HG03460 (cell line): ENCODE measurements at regions not wholly inside any gene's neighbourhood (a gene's known extent, or its start where the extent isn't known, plus 50 kb on each side); places are given as distances from the start of the nearest gene placed in this dataset.
"Not testable (repeated sequence)": the region's sequence is repeated elsewhere in the genome, so short reads cannot be mapped to it uniquely, and the experiment has no call there.

Experiments
- ATAC-seq: cut with Tn5 transposase; IDR thresholded peaks from one replicate; pipeline ENCODE4 v1.9.1; 2021; ENCODE audit not compliant: unreplicated experiment

DNA sequence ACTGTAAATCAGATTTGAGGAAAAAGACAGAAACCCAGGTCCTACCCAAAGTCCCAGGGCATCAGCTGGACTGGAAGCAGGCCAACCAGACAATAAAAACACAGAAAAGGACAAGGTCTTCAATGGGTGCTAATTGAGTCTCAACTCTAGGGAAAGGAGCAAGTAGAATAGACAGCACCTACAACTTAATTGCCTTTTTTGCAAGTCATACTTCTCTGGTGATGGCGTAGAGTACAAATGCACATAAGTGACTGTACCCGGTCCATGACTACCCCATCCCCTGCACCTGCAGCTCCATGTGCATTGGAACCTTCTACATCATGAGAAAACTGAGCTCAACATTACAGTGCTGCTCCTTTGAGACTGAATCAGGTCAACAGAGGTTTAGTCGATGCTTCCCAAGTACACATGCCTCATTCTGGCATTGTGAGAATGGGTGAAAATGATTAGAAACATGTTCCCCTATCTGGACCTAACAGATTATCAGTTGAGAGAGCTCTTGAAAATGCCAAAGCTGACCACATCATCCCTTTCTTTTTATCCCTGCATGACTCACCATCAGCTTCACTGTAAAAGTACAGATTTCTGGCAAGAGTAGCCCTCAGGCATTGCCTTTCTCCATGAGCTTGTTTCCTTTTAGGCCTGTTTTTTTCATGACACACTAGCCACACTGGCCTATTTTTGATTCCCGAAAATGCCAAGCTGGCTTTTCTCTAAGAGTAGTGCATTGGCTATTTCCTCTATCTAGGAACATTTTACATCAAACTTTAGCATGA lies 298.3 kb downstream of the HS3ST1 start:
- ATAC-seq = no peak

DNA sequence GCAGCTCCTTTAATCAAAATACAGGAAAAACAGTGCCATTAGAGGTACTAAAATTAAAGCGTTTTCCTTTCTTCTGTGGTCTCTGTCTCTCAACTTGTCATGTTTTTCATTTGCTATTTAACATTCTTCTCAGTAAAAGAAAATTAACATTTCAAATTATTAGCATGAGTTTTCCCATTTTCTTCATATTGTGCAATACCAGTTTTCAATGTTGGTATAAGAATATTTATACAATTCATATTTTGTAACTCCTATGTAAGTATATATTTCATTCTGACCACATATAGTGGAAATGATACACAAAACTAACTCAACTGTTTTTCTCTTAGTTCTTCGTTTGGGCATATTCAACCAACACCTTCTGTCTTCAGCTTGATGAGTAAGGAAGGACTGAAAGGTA lies 308.3 kb downstream of the HS3ST1 start:
- ATAC-seq = no peak

DNA sequence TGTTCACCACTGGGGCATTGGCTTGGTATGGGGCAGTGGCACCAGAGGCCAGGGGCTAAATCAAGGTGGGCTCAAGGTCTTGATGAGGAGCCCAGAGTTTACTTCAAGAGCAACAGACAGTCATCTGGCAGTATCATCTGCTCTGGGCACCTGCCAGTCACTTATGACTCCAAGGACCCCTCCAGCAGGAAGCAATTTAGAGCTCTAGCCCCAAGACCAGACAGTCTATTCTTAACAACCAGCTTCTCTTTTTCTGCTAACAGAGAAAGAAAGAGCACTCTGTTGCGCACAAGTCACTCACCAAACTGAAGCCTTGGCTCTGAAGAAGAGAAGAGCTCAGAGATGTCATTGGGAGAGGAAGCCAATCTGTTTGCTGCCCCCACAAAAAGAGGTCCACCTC lies 309.2 kb downstream of the HS3ST1 start:
- no peak for ATAC-seq

DNA sequence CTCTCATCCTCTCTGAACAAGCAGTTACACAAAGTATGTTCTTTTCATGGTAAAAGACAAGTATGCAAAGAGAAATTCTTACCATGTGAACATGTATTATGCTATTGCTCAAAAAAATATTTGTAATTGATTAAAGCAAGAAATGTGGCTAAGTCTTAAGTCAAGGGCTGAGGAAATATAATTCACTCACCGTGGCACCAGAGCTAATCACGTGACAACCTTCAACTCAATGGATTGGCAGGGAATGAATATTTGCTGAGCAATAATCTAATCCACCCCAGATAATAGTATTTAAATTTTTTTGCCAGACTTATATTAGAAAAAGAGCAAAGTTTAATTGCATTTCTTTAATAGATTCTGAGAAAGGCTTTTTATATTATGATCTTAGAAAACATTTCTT lies 310.2 kb downstream of the HS3ST1 start:
- ATAC-seq = no peak

DNA sequence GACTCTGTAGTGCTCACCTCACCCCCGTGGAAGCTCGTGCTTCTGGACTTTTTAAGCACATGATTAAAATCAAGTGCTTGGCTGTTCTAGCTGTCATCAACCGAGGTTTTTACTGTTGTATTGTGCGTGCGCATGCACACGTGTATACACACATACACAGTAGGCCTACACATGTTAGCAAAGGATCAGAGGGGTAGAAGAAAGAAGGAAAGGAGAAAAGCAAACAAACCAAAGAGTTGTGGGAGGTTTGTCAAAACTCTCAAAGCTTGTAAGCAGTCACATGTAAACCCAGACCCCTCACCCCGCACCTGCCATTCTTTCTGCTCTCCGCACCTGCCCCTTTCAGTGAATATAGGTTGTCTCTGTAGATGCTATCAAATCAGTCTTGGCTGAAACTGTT lies 311.8 kb downstream of the HS3ST1 start:
- ATAC-seq = no peak

DNA sequence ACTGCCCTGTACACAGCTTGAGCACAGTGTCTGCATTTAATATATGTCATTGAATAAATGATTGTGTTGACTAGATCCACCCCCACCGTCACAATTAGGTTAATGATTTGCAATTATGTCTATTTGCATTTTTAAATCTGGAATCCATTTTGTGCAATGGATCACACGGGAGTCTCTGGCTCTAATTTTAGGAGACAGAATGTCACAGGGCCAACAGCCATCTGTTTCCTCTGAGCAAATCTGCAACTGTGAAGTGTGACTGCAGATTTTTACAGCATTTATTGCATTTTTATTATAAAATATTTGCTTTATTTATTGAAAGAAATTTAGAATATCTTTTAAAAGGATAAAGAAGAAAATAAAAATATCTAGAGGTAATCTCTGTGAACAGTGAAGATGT lies 316.8 kb downstream of the HS3ST1 start:
- no peak for ATAC-seq

DNA sequence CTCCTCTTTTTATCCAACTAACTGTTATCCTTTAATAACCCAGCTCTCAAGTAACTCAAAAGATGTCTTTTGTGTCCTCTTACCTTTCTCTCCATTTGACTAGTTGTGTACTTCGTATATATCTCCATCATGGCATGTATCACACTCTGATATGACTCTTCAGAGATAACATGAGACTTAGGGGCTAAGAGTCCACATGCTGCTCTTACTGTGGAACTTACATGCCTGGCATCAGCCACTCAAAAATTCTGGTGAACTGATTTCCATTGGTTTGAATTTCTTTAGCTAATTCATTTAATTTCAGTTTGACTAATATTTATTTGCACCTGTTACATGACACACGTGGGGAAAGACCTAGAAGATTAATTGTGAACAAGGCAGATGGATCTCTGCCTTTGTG lies 317.3 kb downstream of the HS3ST1 start:
- ATAC-seq = no peak

DNA sequence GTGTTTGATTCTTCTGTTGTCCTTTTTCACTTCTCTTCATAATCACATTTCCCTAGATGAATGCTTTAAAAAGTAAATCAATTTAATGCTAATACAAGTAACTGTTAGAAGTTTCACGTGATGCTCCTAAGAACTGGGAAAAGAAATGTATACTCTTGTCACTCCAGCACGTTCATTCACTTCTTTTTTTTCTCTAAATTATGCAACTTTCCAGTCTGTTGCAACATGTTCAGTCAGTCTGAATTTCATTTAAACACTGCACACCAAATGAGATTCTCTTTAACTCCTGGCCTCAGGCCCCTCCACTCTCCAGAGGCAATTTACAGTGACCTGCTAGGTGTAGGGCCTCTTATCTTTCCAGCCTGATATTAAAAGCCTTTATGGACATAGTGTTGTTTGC lies 321.9 kb downstream of the HS3ST1 start:
- ATAC-seq = no peak

DNA sequence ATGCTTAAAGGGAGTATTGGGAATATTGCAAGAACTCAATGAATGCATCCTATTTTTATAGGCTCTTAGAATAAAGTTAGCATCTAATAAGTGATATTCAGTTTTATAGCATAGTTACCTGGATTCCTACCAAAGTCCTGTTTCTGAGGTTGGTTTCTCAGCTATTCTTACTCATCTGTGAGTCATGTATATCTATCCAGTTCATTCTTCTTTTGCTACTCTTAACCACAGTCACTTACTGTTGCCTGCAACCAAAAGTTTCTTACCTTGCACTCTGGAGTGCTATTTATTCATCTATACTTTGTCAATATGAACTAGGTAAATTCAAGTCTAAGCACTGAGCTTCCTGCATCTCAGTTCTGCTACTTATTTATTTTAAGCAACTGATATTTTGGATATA lies 322.5 kb downstream of the HS3ST1 start:
- ATAC-seq = no peak

DNA sequence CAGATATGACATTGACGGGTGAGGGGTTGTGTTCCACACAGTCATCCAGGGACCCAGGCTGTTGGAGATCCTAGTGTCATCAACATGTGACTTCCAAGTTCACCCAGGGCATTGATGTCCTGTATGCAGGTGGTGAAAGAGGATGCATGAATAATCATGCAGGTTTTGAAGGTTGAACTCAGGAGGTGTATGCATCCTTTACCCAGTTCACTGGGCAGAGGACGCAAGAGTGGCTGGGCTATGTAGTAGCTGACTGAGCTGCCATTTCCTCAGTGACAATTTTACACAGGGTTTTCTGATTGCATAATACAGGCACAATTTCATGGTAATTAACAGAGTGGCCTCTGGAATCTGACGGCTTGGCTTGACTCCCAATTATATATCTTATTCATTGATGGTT lies 323.0 kb downstream of the HS3ST1 start:
- no peak for ATAC-seq

DNA sequence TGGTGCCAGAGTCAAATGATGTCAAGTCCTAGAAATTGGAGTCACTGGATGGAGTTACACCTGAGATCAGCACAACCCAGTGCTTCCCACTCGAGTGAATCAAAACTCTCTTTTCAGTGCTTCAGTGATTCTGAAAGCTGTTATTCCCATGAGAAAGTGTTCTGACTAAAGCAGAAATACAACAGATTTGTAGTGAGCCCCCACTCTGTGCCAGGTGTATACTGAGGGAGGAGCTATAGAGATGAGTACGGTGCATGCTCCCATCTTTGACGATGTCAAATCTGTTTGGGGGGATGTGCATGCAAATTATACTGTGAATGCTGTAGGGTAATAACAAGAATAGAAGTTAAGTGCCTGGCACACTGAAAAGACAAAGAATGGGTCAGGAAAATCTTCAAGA lies 330.2 kb downstream of the HS3ST1 start:
- no peak for ATAC-seq

DNA sequence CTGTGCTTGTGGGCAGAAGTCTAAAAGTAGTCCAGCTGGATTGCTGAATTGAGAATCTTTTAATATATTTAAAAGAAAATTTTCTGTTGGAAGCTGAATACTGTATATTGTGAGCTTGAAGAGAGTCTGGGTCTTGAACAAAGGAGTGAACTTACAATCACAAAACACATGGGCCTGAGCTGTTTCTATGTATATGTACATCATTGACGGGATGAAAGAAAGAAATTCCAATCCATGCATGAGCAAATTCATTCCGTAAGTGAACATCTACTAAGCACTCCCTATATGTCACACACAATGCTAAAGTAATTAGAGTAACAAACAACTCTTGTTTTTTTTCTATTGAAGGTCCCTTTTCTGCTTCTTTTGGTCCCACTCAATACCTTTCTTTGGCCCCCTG lies 331.0 kb downstream of the HS3ST1 start:
- ATAC-seq = no peak

DNA sequence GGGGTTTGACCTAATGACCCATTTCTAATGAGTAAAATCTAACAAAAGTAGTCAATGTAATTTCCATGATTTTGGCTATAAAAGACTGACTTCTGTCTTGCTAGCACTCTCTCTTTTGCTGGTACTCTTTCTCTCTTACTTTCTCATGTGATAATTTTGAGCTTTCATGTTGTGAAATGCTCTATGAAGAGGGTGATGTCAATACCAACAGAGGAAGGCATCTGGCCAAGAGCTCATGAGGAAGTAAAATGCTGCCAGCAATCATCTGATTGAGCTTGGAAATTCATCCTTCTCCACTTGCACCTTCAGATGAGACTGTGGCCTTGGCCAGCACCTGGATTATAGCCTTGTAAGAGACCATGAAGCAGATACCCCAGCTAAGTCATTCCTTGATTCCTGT lies 347.7 kb downstream of the HS3ST1 start:
- no peak for ATAC-seq

DNA sequence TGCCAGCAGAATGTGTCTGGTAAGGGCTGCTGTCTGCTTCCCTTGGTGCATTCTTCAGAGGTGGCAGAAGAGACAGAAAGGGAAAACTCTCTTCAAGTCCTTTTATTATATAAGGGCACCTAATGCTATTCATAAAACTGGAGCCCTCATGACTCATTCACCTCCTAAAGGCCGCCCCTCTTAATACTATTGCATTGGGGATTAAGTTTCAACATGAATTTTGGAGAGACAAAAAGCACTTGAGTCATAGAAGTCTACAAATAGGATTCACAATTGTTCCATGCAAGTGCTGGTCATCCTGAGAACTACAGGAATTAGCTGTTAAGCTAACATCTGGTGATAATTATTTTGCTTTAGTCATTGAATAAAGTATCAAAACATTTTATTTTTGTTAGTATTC lies 349.5 kb downstream of the HS3ST1 start:
- ATAC-seq = no peak

DNA sequence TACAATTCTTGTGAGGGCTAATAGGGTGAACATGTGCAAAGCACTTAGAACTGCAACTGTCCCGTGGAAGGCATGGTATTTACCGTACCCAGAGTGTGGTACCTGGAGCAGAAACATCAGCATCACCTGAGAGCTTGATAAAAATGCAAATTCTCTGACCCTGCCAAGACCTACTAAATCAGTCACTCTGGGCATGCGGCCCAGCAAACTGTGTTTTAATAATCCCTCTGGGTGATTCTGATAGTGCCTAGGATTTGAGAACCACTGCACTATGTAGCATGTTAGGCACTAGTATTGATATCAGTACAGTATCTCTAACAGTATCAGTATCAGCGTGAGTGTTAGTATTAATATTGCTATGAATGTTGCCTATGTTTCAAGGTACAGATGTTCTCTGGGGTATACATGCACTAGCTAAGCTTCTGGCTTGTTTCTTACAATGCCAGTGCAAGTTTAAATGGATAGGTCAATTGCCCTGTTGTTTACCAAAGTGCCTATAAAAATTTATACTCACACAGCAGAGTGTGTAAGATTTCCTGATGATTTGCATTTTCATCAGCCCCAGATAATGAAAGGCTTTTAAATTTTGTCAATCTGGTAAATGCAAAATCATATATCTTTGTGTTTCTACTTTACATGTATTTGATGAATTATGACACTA lies 354.0 kb downstream of the HS3ST1 start:
- no peak for ATAC-seq

DNA sequence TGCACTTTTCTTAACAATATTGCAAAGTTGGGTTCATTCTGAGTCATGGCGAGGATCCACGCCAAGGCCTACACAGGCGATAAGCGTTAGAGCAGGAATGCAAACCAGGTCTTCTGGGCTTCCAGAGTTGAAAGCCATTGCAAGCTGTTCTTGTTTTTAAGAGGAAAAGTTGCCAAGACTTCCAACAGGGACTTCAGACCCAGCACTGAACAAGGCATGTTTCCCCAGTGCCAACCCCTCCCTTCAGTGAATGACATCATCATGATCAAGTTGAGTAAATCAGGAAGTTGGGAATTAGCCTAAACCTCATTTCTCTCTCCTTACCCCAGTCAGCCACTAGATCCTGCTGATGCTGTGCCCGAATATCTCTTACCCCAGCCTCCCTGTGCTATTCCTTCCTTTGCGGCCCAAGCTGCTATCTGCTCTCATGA lies 355.1 kb downstream of the HS3ST1 start:
- ATAC-seq = no peak

DNA sequence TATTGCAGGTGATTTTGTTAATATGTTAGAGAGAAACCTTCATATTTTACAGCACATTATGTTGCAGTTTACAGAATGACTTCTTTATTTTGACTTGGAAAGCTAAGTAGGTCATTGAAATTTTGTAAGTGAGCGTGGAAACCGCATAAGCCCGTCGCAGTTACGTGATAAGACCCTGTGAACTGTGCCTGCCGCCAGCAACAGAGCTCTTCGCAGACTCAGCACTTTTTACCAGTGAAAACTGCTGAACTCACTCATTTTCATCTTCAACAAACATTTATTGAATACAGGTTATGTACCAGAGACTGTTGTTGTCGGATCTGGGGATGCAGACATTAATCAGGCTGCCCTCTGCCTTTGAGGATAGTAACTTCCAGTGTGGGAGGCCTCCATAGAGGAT lies 355.7 kb downstream of the HS3ST1 start:
- no peak for ATAC-seq

DNA sequence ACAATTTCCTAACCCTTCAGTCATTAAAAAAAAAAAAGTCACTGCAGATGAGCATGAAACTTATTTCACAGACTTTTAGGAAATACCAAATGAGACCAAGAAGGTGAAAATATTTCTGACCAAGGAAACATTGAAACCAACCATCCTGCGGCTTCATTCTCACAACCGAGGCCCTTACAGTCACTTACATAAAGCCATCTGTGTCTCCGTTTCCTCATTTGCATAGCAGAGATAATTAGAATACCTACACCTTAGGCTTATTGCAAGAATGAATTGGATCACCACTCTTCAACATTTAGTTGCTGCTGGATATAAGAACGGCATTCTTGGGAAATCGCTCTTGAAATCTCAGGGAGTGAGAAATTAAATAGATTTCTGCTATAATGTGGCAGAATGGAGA lies 356.2 kb downstream of the HS3ST1 start:
- no peak for ATAC-seq

DNA sequence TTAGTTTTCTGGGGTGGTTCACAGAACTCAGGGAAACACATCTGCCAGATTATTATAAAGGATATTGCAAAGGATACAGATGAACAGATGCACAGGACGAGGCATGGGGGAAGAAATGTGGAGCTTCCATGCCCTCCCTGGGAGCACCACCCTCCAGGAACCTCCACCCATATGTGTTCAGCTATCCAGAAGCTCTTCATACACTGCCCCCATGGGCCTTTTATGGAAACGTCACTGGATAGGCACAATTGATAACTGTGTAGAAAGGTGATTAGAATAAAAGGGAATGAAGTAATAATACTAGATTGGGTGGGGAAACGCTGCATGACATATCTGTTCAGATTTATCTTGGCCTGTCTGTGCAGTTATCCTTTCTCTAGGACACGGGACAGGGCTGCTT lies 357.9 kb downstream of the HS3ST1 start:
- ATAC-seq = no peak

DNA sequence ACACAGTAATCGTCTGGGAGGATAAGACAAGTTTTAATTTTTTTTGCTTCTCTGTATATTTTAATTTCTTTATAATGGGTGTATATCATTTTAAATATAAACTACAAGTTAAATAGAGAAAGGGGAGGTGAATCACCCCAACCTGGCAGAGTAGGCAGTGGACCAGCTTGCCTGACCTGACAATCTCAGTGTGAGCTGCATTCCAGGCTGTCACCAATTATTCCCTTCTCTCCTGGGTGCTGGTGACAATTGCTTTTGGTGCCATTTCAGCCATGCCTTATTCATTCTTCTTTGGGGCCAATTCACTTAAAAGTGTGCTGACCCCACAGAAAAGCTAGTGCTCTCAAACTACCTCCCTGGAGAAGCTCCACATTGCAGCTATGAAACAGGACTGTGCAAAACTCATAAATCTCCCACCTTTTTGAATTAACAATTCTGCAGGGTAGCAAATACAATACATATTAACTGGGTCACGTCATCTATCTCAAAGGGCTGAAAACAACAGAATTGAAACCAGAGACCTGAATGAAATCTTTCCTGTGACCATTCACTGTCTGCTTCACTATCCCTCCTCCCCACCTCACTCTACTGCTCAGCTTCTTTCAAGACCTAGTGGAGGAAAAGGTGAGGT lies 359.0 kb downstream of the HS3ST1 start:
- no peak for ATAC-seq

DNA sequence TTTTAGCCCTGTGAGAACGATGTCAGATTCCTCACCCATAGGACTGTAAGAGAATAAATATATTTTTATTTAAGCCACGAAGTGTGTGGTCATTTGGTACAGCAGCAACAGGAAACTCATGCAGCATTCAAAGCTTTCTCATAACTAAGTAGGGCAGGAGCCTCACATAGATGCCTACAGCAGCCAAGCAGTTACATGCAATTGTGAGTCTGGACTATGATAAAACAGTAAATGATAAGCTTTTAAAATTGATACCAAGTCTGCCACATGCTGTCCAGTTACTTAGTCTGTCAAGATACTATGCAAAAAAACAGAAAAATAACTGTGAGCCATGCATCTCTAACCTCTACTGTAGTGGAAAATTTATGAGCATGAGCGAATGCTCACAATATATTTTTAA lies 359.6 kb downstream of the HS3ST1 start:
- ATAC-seq = no peak

DNA sequence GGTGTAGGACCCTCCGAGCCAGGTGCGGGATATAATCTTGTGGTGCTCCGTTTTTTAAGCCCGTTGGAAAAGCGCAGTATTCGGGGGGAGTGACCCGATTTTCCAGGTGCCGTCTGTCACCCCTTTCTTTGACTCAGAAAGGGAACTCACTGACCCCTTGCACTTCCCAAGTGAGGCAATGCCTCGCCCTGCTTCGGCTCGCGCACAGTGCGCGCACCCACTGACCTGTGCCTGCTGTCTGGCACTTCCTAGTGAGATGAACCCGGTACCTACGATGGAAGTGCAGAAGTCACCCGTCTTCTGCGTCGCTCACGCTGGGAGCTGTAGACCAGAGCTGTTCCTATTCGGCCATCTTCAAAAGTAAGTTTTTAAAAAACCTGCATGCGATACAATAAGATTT lies 362.1 kb downstream of the HS3ST1 start:
- ATAC-seq = not testable (repeated sequence)
